HepG2 (cell line): ENCODE measurements at regions not wholly inside any gene's neighbourhood (a gene's known extent, or its start where the extent isn't known, plus 50 kb on each side); places are given as distances from the start of the nearest gene placed in this dataset.

Source experiments
- ATAC-seq: fragments of 200-7000 bp; cut with Tn5 transposase; 3 replicates; pipeline ENCODE4 v1.9.1; 2020; ENCODE audit warnings: mild to moderate bottlenecking, moderate library complexity
- BruUV-seq: library from RNA; stranded (reverse); fragments of 400-500 nt; replicated peaks from 2 replicates; lab custom pipeline; 2021; lab: Mats Ljungman, UMichigan
- CTCF ChIA-PET: fragments of 300-600 bp; formaldehyde crosslinking; extraction: SDS; loops from one replicate; lab custom pipeline; 2021; ENCODE audit warnings: low total read pairs, inconsistent platforms, low intra/inter-chr PET ratio; lab: Yijun Ruan, JAX
- POLR2A ChIA-PET: fragments of 350-600 bp; sonication (Branson Sonifier 250); formaldehyde crosslinking; loops from one replicate; lab custom pipeline; 2020; ENCODE audit warnings: antibody characterized with exemption, inconsistent platforms; lab: Yijun Ruan, JAX
- DNase-seq: peaks from one replicate; pipeline ENCODE4 v3.0.0-alpha.2; 2015; ENCODE audit warnings: low spot score
- FAIRE-seq: peaks from 3 replicates; lab custom pipeline; 2011; peaks lifted over from hg19 to GRCh38; lab: Jason Lieb, UNC
- H2AFZ ChIP-seq: one replicate; pipeline ENCODE4 v1.6.1; 2011; ENCODE audit warnings: low read length, inconsistent platforms
- H3K27ac ChIP-seq: fragments of 300-600 bp; 3 replicates; pipeline ENCODE4 v1.8.0; 2011; ENCODE audit warnings: mixed run types, mild to moderate bottlenecking, mixed read lengths, low read length, inconsistent platforms; ENCODE audit not compliant: insufficient read depth; ENCODE audit errors: extremely low read length
- H3K27me3 ChIP-seq, 2 experiments: fragments of 200-600 bp in 1 of 2; 2 replicates in 1 of 2; 3 replicates in 1 of 2; pipeline versions ENCODE4 v1.6.0 to v1.8.0; 2011; ENCODE audit warnings: low read length in 2 of 2, mild to moderate bottlenecking in 2 of 2, moderate library complexity in 2 of 2, inconsistent platforms in 1 of 2; ENCODE audit not compliant: insufficient read depth in 2 of 2, control insufficient read depth in 1 of 2
- H3K36me3 ChIP-seq, 2 experiments: fragments of 200-600 bp in 1 of 2; replicated peaks in 1 of 2; 2 replicates in 1 of 2; 3 replicates in 1 of 2; pipeline versions ENCODE4 v1.5.1 to v1.8.0; 2011; ENCODE audit warnings: low read length in 2 of 2, inconsistent platforms in 1 of 2; ENCODE audit not compliant: insufficient read depth in 2 of 2, control insufficient read depth in 1 of 2
- H3K4me1 ChIP-seq: 2 replicates; pipeline ENCODE4 v1.5.1; 2012; ENCODE audit warnings: low read length, inconsistent platforms; ENCODE audit not compliant: insufficient read depth
- H3K4me2 ChIP-seq: 2 replicates; pipeline ENCODE4 v1.6.0; 2011; ENCODE audit warnings: low read depth, low read length, inconsistent platforms
- H3K4me3 ChIP-seq, 3 experiments: fragments of 200-600 bp in 1 of 3; sonication (generic), shearing (Covaris generic) in 1 of 3; replicated peaks in 1 of 3; 2 replicates each; pipeline ENCODE4 v1.5.1; 2011 to 2016; ENCODE audit warnings: low read length in 3 of 3, inconsistent platforms in 2 of 3, low read depth in 2 of 3, mild to moderate bottlenecking in 2 of 3, control low read depth in 1 of 3, mixed read lengths in 1 of 3; ENCODE audit not compliant: insufficient read depth in 1 of 3
- H3K79me2 ChIP-seq: one replicate; pipeline ENCODE4 v1.6.1; 2011; ENCODE audit warnings: low read length, inconsistent platforms; ENCODE audit not compliant: insufficient read depth
- H3K9ac ChIP-seq: 2 replicates; pipeline ENCODE4 v1.6.0; 2011; ENCODE audit warnings: mild to moderate bottlenecking, low read depth, low read length, inconsistent platforms; ENCODE audit not compliant: insufficient read depth
- H3K9me3 ChIP-seq: 2 replicates; pipeline ENCODE4 v1.5.1; 2012; ENCODE audit warnings: mild to moderate bottlenecking, low read length
- H4K20me1 ChIP-seq: 2 replicates; pipeline ENCODE4 v1.6.0; 2011; ENCODE audit warnings: inconsistent platforms, mild to moderate bottlenecking, low read length, moderate library complexity; ENCODE audit not compliant: insufficient read depth
- ETS1 ChIP-seq: sonication (generic); formaldehyde crosslinking; IDR thresholded peaks from 2 replicates; pipeline ENCODE4 v1.4.0; 2020; ENCODE audit warnings: missing genetic modification reagents
- HDAC1 ChIP-seq: sonication (generic); formaldehyde crosslinking; IDR thresholded peaks from 2 replicates; pipeline ENCODE4 v1.5.1; 2020; ENCODE audit warnings: mild to moderate bottlenecking, missing genetic modification reagents
- ISX ChIP-seq: sonication (generic); formaldehyde crosslinking; conservative IDR thresholded peaks from 2 replicates; pipeline ENCODE4 v1.5.0; 2020; ENCODE audit warnings: missing genetic modification reagents
- KLF11 ChIP-seq: IDR thresholded peaks from 2 replicates; pipeline ENCODE4 v1.6.1; 2016; ENCODE audit warnings: missing compliant biosample characterization
- PHF5A ChIP-seq: IDR thresholded peaks from one replicate; pipeline ENCODE4 v1.6.1; 2018; ENCODE audit warnings: low read depth, missing genetic modification reagents; ENCODE audit not compliant: unreplicated experiment
- POLR2A ChIP-seq, 2 experiments: IDR thresholded peaks; 2 replicates each; pipeline ENCODE4 v1.6.1; 2011; ENCODE audit warnings: low read depth in 2 of 2, low read length in 2 of 2, mild to moderate bottlenecking in 1 of 2, moderate library complexity in 1 of 2; ENCODE audit not compliant: insufficient read depth in 1 of 2
- SAFB2 ChIP-seq: sonication (generic); formaldehyde crosslinking; IDR thresholded peaks from 2 replicates; pipeline ENCODE4 v1.5.1; 2020; ENCODE audit warnings: missing genetic modification reagents, low read depth, mild to moderate bottlenecking, borderline replicate concordance
- TMF1 ChIP-seq: sonication (generic); formaldehyde crosslinking; IDR thresholded peaks from 2 replicates; pipeline ENCODE4 v1.8.1; 2022; ENCODE audit warnings: low read depth, missing genetic modification reagents
- ZBED4 ChIP-seq: sonication (generic); formaldehyde crosslinking; IDR thresholded peaks from 2 replicates; pipeline ENCODE4 v1.4.0; 2020; ENCODE audit warnings: missing genetic modification reagents, borderline replicate concordance
- ZNF136 ChIP-seq: sonication (generic); formaldehyde crosslinking; IDR thresholded peaks from 2 replicates; pipeline ENCODE4 v1.8.1; 2022; ENCODE audit warnings: low read depth, mild to moderate bottlenecking, moderate library complexity, missing genetic modification reagents
- ZNF17 ChIP-seq: sonication (generic); formaldehyde crosslinking; IDR thresholded peaks from 2 replicates; pipeline ENCODE4 v1.5.0; 2020; ENCODE audit warnings: mild to moderate bottlenecking, missing genetic modification reagents
- ZNF264 ChIP-seq: sonication (generic); formaldehyde crosslinking; IDR thresholded peaks from 2 replicates; pipeline ENCODE4 v1.4.0; 2020; ENCODE audit warnings: missing genetic modification reagents
- ZNF292 ChIP-seq: sonication (generic); formaldehyde crosslinking; IDR thresholded peaks from 2 replicates; pipeline ENCODE4 v1.8.1; 2022; ENCODE audit warnings: mild to moderate bottlenecking, low read depth, missing genetic modification reagents, borderline replicate concordance
- ZNF354B ChIP-seq: sonication (generic); formaldehyde crosslinking; IDR thresholded peaks from 2 replicates; pipeline ENCODE4 v1.8.0; 2022; ENCODE audit warnings: mild to moderate bottlenecking, missing genetic modification reagents
- ZNF619 ChIP-seq: sonication (generic); formaldehyde crosslinking; IDR thresholded peaks from 2 replicates; pipeline ENCODE4 v1.4.0; 2020; ENCODE audit warnings: mild to moderate bottlenecking, missing genetic modification reagents
- ZNF660 ChIP-seq: sonication (generic); formaldehyde crosslinking; IDR thresholded peaks from 2 replicates; pipeline ENCODE4 v1.5.1; 2020; ENCODE audit warnings: mild to moderate bottlenecking, low read depth, missing genetic modification reagents, borderline replicate concordance
- WGBS: methylation state at CpG from one replicate; pipeline ENCODE4 v1.1.6; 2017; ENCODE audit warnings: low lambda C conversion rate; 5-methylcytosine and 5-hydroxymethylcytosine counted together
- in situ Hi-C: cut with HindIII; loops from 2 replicates; pipeline ENCODE4 v1.10.0; 2017; ENCODE audit warnings: low pct_unique_long_range_greater_than_20kb; ENCODE audit not compliant: extremely low pct_ligation_motif_present
- intact Hi-C: fragments of 100-400 bp; cut with micrococcal nuclease; formaldehyde crosslinking; loops from one replicate; pipeline ENCODE4 v1.10.0; 2022; ENCODE audit not compliant: unreplicated experiment
- TF ChIP-seq, protein P1 (sequence below): sonication (generic); formaldehyde crosslinking; IDR thresholded peaks from 2 replicates; pipeline ENCODE4 v1.8.0; 2022; ENCODE audit warnings: missing genetic modification reagents, low read depth, mild to moderate bottlenecking, borderline replicate concordance

- Histone ChIP-seq H3K36me3 (no peaks in the 10 kb centered on the region), H3K4me2 (no peak overlapping the region), H4K20me1 (no peaks in the 10 kb centered on the region), H2AFZ (no peak overlapping the region), H3K27me3 (no peaks in the 10 kb centered on the region), H3K9me3 (no peaks in the 10 kb centered on the region), H3K79me2 (no peaks in the 10 kb centered on the region), H3K9ac (no peak overlapping the region), H3K4me3 (no peak overlapping the region), H3K27ac (no peak overlapping the region), H3K4me1 (no peaks in the 10 kb centered on the region)
- intact Hi-C loops = no loop called here
- ATAC-seq = no peak
- in situ Hi-C loops = no loop called here
- BruUV-seq = no TSS peak
- CTCF ChIA-PET = no interaction called here
- WGBS = 24% methylated on average over 2 of the region's 2 CpGs
- FAIRE-seq = no peak
- no peak for DNase-seq
- POLR2A ChIA-PET = no interaction called here
- no peak for TF ChIP-seq ISX
- TF ChIP-seq ZNF264 (CRISPR knock-in tag) = no peak
- TF ChIP-seq KLF11 = no peak
- TF ChIP-seq SAFB2 (CRISPR knock-in tag) = no peak
- TF ChIP-seq ZNF660 (CRISPR knock-in tag) = no peak
- TF ChIP-seq ZNF136 = no peak
- no peak for TF ChIP-seq HDAC1 (CRISPR knock-in tag)
These were observed 467.8 kb downstream of the LRIG3 start for GRCh38 chr12:58452546-58452945.

DNA sequence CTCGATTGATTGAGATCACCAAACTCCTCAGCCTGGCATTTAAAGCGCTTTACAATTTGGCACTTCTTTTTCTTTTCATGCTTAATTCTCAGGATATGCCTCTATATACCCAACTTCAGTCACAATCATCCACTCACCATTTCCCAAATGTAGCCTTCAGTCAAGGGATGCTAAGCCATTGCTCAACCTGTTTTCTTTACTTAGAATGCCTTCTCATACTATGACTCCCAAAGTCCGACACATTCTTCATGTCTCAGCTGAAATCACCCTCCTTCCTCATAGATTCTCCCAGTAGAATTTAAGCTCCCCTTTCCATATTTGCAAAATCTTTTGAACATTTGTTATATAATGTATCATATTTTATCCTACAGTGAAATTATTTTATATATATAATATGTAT is 467.0 kb downstream of the LRIG3 start:
- Histone ChIP-seq H2AFZ (no peak overlapping the region), H3K79me2 (no peaks in the 10 kb centered on the region), H3K9ac (no peak overlapping the region), H3K27ac (no peak overlapping the region), H3K4me1 (no peaks in the 10 kb centered on the region), H4K20me1 (no peaks in the 10 kb centered on the region), H3K9me3 (no peaks in the 10 kb centered on the region), H3K4me2 (no peak overlapping the region), H3K4me3 (no peak overlapping the region), H3K27me3 (no peaks in the 10 kb centered on the region), H3K36me3 (no peaks in the 10 kb centered on the region)
- POLR2A ChIA-PET = no interaction called here
- FAIRE-seq (no peak), ATAC-seq (no peak), DNase-seq (no peak)
- in situ Hi-C loops = no loop called here
- 1% methylated on average over 3 of the region's 3 CpGs for WGBS
- CTCF ChIA-PET = no interaction called here
- no TSS peak for BruUV-seq
- intact Hi-C loops = no loop called here
- TF ChIP-seq ZNF354B (no peak), ZBED4 (no peak), TMF1 (CRISPR knock-in tag) (no peak), ZNF17 (CRISPR knock-in tag) (no peak), ZNF619 (CRISPR knock-in tag) (no peak), PHF5A (CRISPR knock-in tag) (no peak), ZNF292 (CRISPR knock-in tag) (no peak), POLR2A (IDR thresholded peaks at IDR 0.05; ENCODE audit: insufficient read depth in 1 of 2, low read depth in 2 of 2, low read length in 2 of 2) (no peak), ETS1 (CRISPR knock-in tag) (no peak)
- TF ChIP-seq, protein P1, sequence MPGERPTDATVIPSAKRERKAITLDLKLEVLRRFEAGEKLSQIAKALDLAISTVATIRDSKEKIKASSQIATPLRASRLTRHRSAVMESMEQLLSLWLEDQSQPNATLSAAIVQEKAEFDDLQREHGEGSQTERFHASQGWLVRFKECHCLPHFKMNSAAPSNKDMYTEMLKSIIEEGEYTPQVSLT = no peak
